ENCODE measurements at regions not wholly inside any gene's neighbourhood (a gene's known extent, or its start where the extent isn't known, plus 50 kb on each side); places are given as distances from the start of the nearest gene placed in this dataset.

GRCh38 chr13:110774490-110774889 is 61.0 kb downstream of the ING1 start:
- no peak for TF ChIP-seq EZH2 (IDR thresholded peaks at IDR 0.05; ENCODE audit: borderline replicate concordance, low read depth, low read length, poor library complexity, severe bottlenecking)
- TF ChIP-seq CTCF (conservative IDR thresholded peaks at IDR 0.05; ENCODE audit: low read depth, low read length) = no peak
